Esophagus (tissue), 2 donors: ENCODE measurements at regions not wholly inside any gene's neighbourhood (a gene's known extent, or its start where the extent isn't known, plus 50 kb on each side); places are given as distances from the start of the nearest gene placed in this dataset.

Experiments
- H3K27ac ChIP-seq, 2 donors: one replicate each; pipeline ENCODE4 v1.5.1; 2013; ENCODE audit warnings: low read depth in 2 of 2, mild to moderate bottlenecking in 2 of 2, inconsistent platforms in 1 of 2, low read length in 1 of 2, moderate library complexity in 1 of 2
- H3K27me3 ChIP-seq, 2 donors: one replicate each; pipeline ENCODE4 v1.6.1; 2013; ENCODE audit warnings: low read length in 2 of 2, control low read depth in 1 of 2, mild to moderate bottlenecking in 1 of 2; ENCODE audit not compliant: insufficient read depth in 2 of 2, control insufficient read depth in 1 of 2
- H3K36me3 ChIP-seq, 2 donors: one replicate each; pipeline ENCODE4 v1.6.1; 2013; ENCODE audit warnings: low read length in 1 of 2; ENCODE audit not compliant: control insufficient read depth in 2 of 2, insufficient read depth in 2 of 2
- H3K4me1 ChIP-seq, 2 donors: one replicate each; pipeline ENCODE4 v1.6.1; 2013; ENCODE audit warnings: low read length in 1 of 2; ENCODE audit not compliant: control insufficient read depth in 2 of 2, insufficient read depth in 2 of 2
- H3K4me3 ChIP-seq, 2 donors: one replicate each; pipeline ENCODE4 v1.5.1; 2013; ENCODE audit warnings: low read length in 2 of 2, mild to moderate bottlenecking in 2 of 2, low read depth in 1 of 2, moderate library complexity in 1 of 2
- H3K9me3 ChIP-seq, 2 donors: one replicate each; pipeline ENCODE4 v1.6.1; 2013; ENCODE audit warnings: mild to moderate bottlenecking in 2 of 2, low read depth in 1 of 2, low read length in 1 of 2, moderate library complexity in 1 of 2; ENCODE audit not compliant: control insufficient read depth in 2 of 2, insufficient read depth in 1 of 2
- WGBS, 2 donors: extraction: QIAGEN DNeasy Blood & Tissue Kit; methylation state at CpG; one replicate each; pipeline ENCODE4 v1.1.7; 2013; 5-methylcytosine and 5-hydroxymethylcytosine counted together
- donor health status: healthy with polysubstance abuse.
- donor health status: Bipolar disorder and iron deficiency.

- no peaks in the 10 kb centered on the region for H3K9me3 ChIP-seq
- H3K27ac ChIP-seq = no peak overlapping the region
- no peak overlapping the region for H3K4me3 ChIP-seq
- 84 to 88% methylated on average over 5 of the region's 5 CpGs for WGBS, 2 donors
- no peaks in the 10 kb centered on the region for H3K27me3 ChIP-seq
- H3K4me1 ChIP-seq = no peaks in the 10 kb centered on the region
- no peaks in the 10 kb centered on the region for H3K36me3 ChIP-seq
Observed at GRCh38 chr10:2053805-2054204, 316.5 kb upstream of the ADARB2 start.

- Histone ChIP-seq H3K36me3 (no peaks in the 10 kb centered on the region), H3K27me3 (no peaks in the 10 kb centered on the region), H3K4me1 (no peaks in the 10 kb centered on the region), H3K27ac (no peak overlapping the region), H3K9me3 (no peaks in the 10 kb centered on the region), H3K4me3 (no peak overlapping the region)
- 85 to 87% methylated on average over 7 of the region's 7 CpGs for WGBS, 2 donors
Observed at GRCh38 chr10:2051108-2051507, 313.8 kb upstream of the ADARB2 start.

- H3K36me3 ChIP-seq = no peaks in the 10 kb centered on the region
- no peak overlapping the region for H3K27ac ChIP-seq
- no peak overlapping the region for H3K4me3 ChIP-seq
- H3K27me3 ChIP-seq = no peaks in the 10 kb centered on the region
- no peaks in the 10 kb centered on the region for H3K4me1 ChIP-seq
- H3K9me3 ChIP-seq = no peaks in the 10 kb centered on the region
Observed at GRCh38 chr10:2049560-2049959, 312.2 kb upstream of the ADARB2 start.

GRCh38 chr10:2048337-2048973 lies 311.1 kb upstream of the ADARB2 start:
- Histone ChIP-seq H3K27me3 (no peaks in the 10 kb centered on the region), H3K9me3 (peaks cover 0 to 4% of the 10 kb centered on the region in 2 donors), H3K4me3 (no peak overlapping the region), H3K36me3 (no peaks in the 10 kb centered on the region), H3K4me1 (peaks cover 0 to 2% of the 10 kb centered on the region in 2 donors), H3K27ac (no peak overlapping the region)
- WGBS, 2 donors = 62 to 73% methylated on average over 5 of the region's 5 CpGs

- WGBS, 2 donors = 59 to 68% methylated on average over 3 of the region's 3 CpGs
- peaks cover 0 to 2% of the 10 kb centered on the region in 2 donors for H3K4me1 ChIP-seq
- no peaks in the 10 kb centered on the region for H3K27me3 ChIP-seq
- H3K36me3 ChIP-seq = no peaks in the 10 kb centered on the region
- H3K27ac ChIP-seq = no peak overlapping the region
- no peak overlapping the region for H3K4me3 ChIP-seq
- peaks cover 0 to 4% of the 10 kb centered on the region in 2 donors for H3K9me3 ChIP-seq
Observed at GRCh38 chr10:2047679-2048078, 310.4 kb upstream of the ADARB2 start.

GRCh38 chr10:2043379-2043778 lies 306.1 kb upstream of the ADARB2 start:
- H3K9me3 ChIP-seq = peaks cover 0 to 4% of the 10 kb centered on the region in 2 donors
- no peaks in the 10 kb centered on the region for H3K36me3 ChIP-seq
- 83 to 84% methylated on average over 8 of the region's 8 CpGs for WGBS, 2 donors
- no peak overlapping the region for H3K27ac ChIP-seq
- H3K4me1 ChIP-seq = peaks cover 0 to 2% of the 10 kb centered on the region in 2 donors
- no peak overlapping the region for H3K4me3 ChIP-seq
- no peaks in the 10 kb centered on the region for H3K27me3 ChIP-seq

- no peak overlapping the region for H3K27ac ChIP-seq
- 84% methylated on average over 2 of the region's 2 CpGs for WGBS, 2 donors
- no peaks in the 10 kb centered on the region for H3K4me1 ChIP-seq
- H3K4me3 ChIP-seq = no peak overlapping the region
- H3K36me3 ChIP-seq = no peaks in the 10 kb centered on the region
- H3K27me3 ChIP-seq = no peaks in the 10 kb centered on the region
- no peaks in the 10 kb centered on the region for H3K9me3 ChIP-seq
Observed at GRCh38 chr10:2038036-2038435, 300.7 kb upstream of the ADARB2 start.

- no peaks in the 10 kb centered on the region for H3K36me3 ChIP-seq
- H3K27ac ChIP-seq = no peak overlapping the region
- no peaks in the 10 kb centered on the region for H3K4me1 ChIP-seq
- H3K27me3 ChIP-seq = no peaks in the 10 kb centered on the region
- WGBS, 2 donors = 88 to 93% methylated on average over 1 of the region's 1 CpG
- no peaks in the 10 kb centered on the region for H3K9me3 ChIP-seq
- H3K4me3 ChIP-seq = no peak overlapping the region
Observed at GRCh38 chr10:2037246-2037645, 299.9 kb upstream of the ADARB2 start.

GRCh38 chr10:2036209-2036608 lies 298.9 kb upstream of the ADARB2 start:
- no peaks in the 10 kb centered on the region for H3K27me3 ChIP-seq
- no peak overlapping the region for H3K27ac ChIP-seq
- H3K4me1 ChIP-seq = no peaks in the 10 kb centered on the region
- no peaks in the 10 kb centered on the region for H3K36me3 ChIP-seq
- H3K9me3 ChIP-seq = no peaks in the 10 kb centered on the region
- no peak overlapping the region for H3K4me3 ChIP-seq

- H3K4me1 ChIP-seq = no peaks in the 10 kb centered on the region
- no peaks in the 10 kb centered on the region for H3K27me3 ChIP-seq
- H3K9me3 ChIP-seq = peaks cover 0 to 7% of the 10 kb centered on the region in 2 donors
- 45 to 56% methylated on average over 1 of the region's 1 CpG for WGBS, 2 donors
- no peaks in the 10 kb centered on the region for H3K36me3 ChIP-seq
- H3K4me3 ChIP-seq = no peak overlapping the region
- no peak overlapping the region for H3K27ac ChIP-seq
Observed at GRCh38 chr10:2030046-2030445, 292.7 kb upstream of the ADARB2 start.
